IMR-90 (cell line): ENCODE measurements at regions not wholly inside any gene's neighbourhood (a gene's known extent, or its start where the extent isn't known, plus 50 kb on each side); places are given as distances from the start of the nearest gene placed in this dataset.

ENCODE experiments used
- ATAC-seq: fragments of 200-7000 bp; cut with Tn5 transposase; 2 replicates; pipeline ENCODE4 v1.9.1; 2020; ENCODE audit warnings: low read depth, mild to moderate bottlenecking, moderate library complexity
- BruUV-seq: library from RNA; stranded (reverse); fragments of 400-500 nt; replicated peaks from 2 replicates; lab custom pipeline; 2021; lab: Mats Ljungman, UMichigan
- CTCF ChIA-PET: fragments of 300-600 bp; formaldehyde crosslinking; extraction: SDS; loops from one replicate; lab custom pipeline; 2021; ENCODE audit warnings: antibody characterized with exemption; lab: Yijun Ruan, JAX
- POLR2A ChIA-PET: fragments of 300-600 bp; sonication (Branson Sonifier 250); formaldehyde crosslinking; loops from one replicate; lab custom pipeline; 2022; ENCODE audit warnings: antibody characterized with exemption; ENCODE audit not compliant: unreplicated experiment; lab: Charles Lee
- DNase-seq: peaks from one replicate; pipeline ENCODE4 v3.0.0; 2013
- H2AFZ ChIP-seq: replicated peaks from 2 replicates; pipeline ENCODE3; 2013; ENCODE audit warnings: low read length, mild to moderate bottlenecking; ENCODE audit not compliant: poor library complexity
- H2AK5ac ChIP-seq: 2 replicates; pipeline ENCODE4 v1.6.1; 2013; ENCODE audit warnings: low read depth, low read length, inconsistent platforms
- H2AK9ac ChIP-seq: replicated peaks from 2 replicates; pipeline ENCODE3; 2013; ENCODE audit warnings: mild to moderate bottlenecking, low read depth, low read length, moderate library complexity; ENCODE audit not compliant: poor library complexity
- H2BK120ac ChIP-seq: 2 replicates; pipeline ENCODE4 v1.6.1; 2013; ENCODE audit warnings: low read depth, low read length, inconsistent platforms
- H2BK15ac ChIP-seq: 3 replicates; pipeline ENCODE4 v1.6.1; 2013; ENCODE audit warnings: low read depth, low read length, inconsistent platforms
- H2BK20ac ChIP-seq: 2 replicates; pipeline ENCODE4 v1.6.1; 2013; ENCODE audit warnings: low read depth, mild to moderate bottlenecking, inconsistent platforms, low read length, moderate library complexity
- H2BK5ac ChIP-seq: 2 replicates; pipeline ENCODE4 v1.6.1; 2013; ENCODE audit warnings: mild to moderate bottlenecking, low read depth, low read length, inconsistent platforms; ENCODE audit not compliant: poor library complexity, severe bottlenecking
- H3K14ac ChIP-seq: replicated peaks from 2 replicates; pipeline ENCODE4 v1.6.1; 2013; ENCODE audit warnings: low read depth, low read length, inconsistent platforms
- H3K18ac ChIP-seq: 2 replicates; pipeline ENCODE4 v1.6.1; 2013; ENCODE audit warnings: low read depth, low read length, control low read depth
- H3K23ac ChIP-seq: 2 replicates; pipeline ENCODE4 v1.6.1; 2013; ENCODE audit warnings: low read depth, low read length, inconsistent platforms
- H3K27ac ChIP-seq: 2 replicates; pipeline ENCODE4 v1.5.1; 2013; ENCODE audit warnings: mild to moderate bottlenecking, control low read depth, low read length; ENCODE audit not compliant: insufficient read depth
- H3K27me3 ChIP-seq: 2 replicates; pipeline ENCODE4 v1.6.1; 2013; ENCODE audit warnings: low read length; ENCODE audit not compliant: control insufficient read depth, insufficient read depth
- H3K36me3 ChIP-seq: 2 replicates; pipeline ENCODE4 v1.6.1; 2013; ENCODE audit warnings: low read length, mixed read lengths; ENCODE audit not compliant: control insufficient read depth, insufficient read depth
- H3K4ac ChIP-seq: 2 replicates; pipeline ENCODE4 v1.6.1; 2013; ENCODE audit warnings: low read depth, low read length, inconsistent platforms
- H3K4me1 ChIP-seq: 2 replicates; pipeline ENCODE4 v1.6.1; 2013; ENCODE audit warnings: low read length, mixed read lengths; ENCODE audit not compliant: control insufficient read depth, insufficient read depth
- H3K4me2 ChIP-seq: 2 replicates; pipeline ENCODE4 v1.6.1; 2013; ENCODE audit warnings: low read depth, mild to moderate bottlenecking, control low read depth, low read length, moderate library complexity
- H3K4me3 ChIP-seq: 2 replicates; pipeline ENCODE4 v1.5.1; 2013; ENCODE audit warnings: low read depth, mild to moderate bottlenecking, control low read depth, low read length, moderate library complexity; ENCODE audit not compliant: insufficient read depth
- H3K56ac ChIP-seq: 2 replicates; pipeline ENCODE4 v1.6.1; 2013; ENCODE audit warnings: low read length, inconsistent platforms; ENCODE audit not compliant: insufficient read depth; ENCODE audit errors: extremely low read depth
- H3K79me1 ChIP-seq, 2 experiments: 2 replicates each; pipeline ENCODE4 v1.6.1; 2013; ENCODE audit warnings: low read length in 2 of 2, inconsistent platforms in 1 of 2, low read depth in 1 of 2
- H3K9ac ChIP-seq: 2 replicates; pipeline ENCODE4 v1.6.1; 2013; ENCODE audit warnings: low read depth, low read length, control low read depth
- H3K9me1 ChIP-seq: 2 replicates; pipeline ENCODE4 v1.6.1; 2013; ENCODE audit warnings: low read length, inconsistent platforms; ENCODE audit not compliant: insufficient read depth
- H3K9me3 ChIP-seq: 2 replicates; pipeline ENCODE4 v1.6.1; 2013; ENCODE audit warnings: low read length; ENCODE audit not compliant: control insufficient read depth, insufficient read depth
- H4K20me1 ChIP-seq: 2 replicates; pipeline ENCODE4 v1.6.1; 2013; ENCODE audit warnings: low read length, inconsistent platforms; ENCODE audit not compliant: insufficient read depth
- H4K5ac ChIP-seq: 2 replicates; pipeline ENCODE4 v1.6.1; 2013; ENCODE audit warnings: mild to moderate bottlenecking, low read depth, low read length, control low read depth
- H4K8ac ChIP-seq, 2 experiments: 2 replicates each; pipeline ENCODE4 v1.6.1; 2013; ENCODE audit warnings: low read depth in 2 of 2, low read length in 2 of 2, control low read depth in 1 of 2, inconsistent platforms in 1 of 2
- H4K91ac ChIP-seq: 2 replicates; pipeline ENCODE4 v1.6.1; 2013; ENCODE audit warnings: low read depth, low read length, inconsistent platforms; ENCODE audit not compliant: insufficient read depth
- RAD21 ChIP-seq: IDR thresholded peaks from 2 replicates; pipeline ENCODE4 v1.6.1; 2012; ENCODE audit warnings: low read length, improper control_type of control experiment
- SMC3 ChIP-seq: fragments of 150-350 bp; IDR thresholded peaks from 2 replicates; pipeline ENCODE4 v1.6.1; 2016; ENCODE audit warnings: low read depth, mild to moderate bottlenecking, antibody characterized with exemption, low read length, moderate library complexity
- WGBS, 2 experiments: methylation state at CpG; one replicate each; pipeline versions ENCODE4 v1.1.5 to v1.1.7; 2013; ENCODE audit warnings: missing lambda C conversion rate in 2 of 2; ENCODE audit not compliant: insufficient read length in 1 of 2; ENCODE audit errors: extremely low coverage in 2 of 2; 5-methylcytosine and 5-hydroxymethylcytosine counted together
- dilution Hi-C: fragments of 300-500 bp; cut with HindIII; formaldehyde crosslinking; loops from one replicate; pipeline ENCODE4 v1.14.3; 2018; ENCODE audit warnings: low sequenced_read_pairs; ENCODE audit not compliant: unreplicated experiment
- in situ Hi-C: fragments of 300-500 bp; cut with MboI; formaldehyde crosslinking; loops from 3 replicates; pipeline ENCODE4 v1.14.3; 2019; ENCODE audit warnings: low sequenced_read_pairs, inconsistent platforms, mixed read lengths
- intact Hi-C: fragments of 100-400 bp; cut with micrococcal nuclease; formaldehyde crosslinking; loops from 2 replicates; pipeline ENCODE4 v1.10.0; 2022

GRCh38 chr2:5841126-5841525 lies 148.9 kb downstream of the SOX11 start:
- H2AK5ac ChIP-seq, result no peak overlapping the region
- H3K4me3 ChIP-seq, result no peak overlapping the region
- H3K56ac ChIP-seq, result no peak overlapping the region
- BruUV-seq, result no TSS peak
- no peak overlapping the region for H2BK120ac ChIP-seq
- H2BK15ac ChIP-seq, result no peak overlapping the region
- H4K5ac ChIP-seq, result no peak overlapping the region
- H4K91ac ChIP-seq, result no peak overlapping the region
- POLR2A ChIA-PET, result no interaction called here
- in situ Hi-C loops (no loop called here), intact Hi-C loops (no loop called here), dilution Hi-C loops (no loop called here)
- CTCF ChIA-PET, result no interaction called here
- H3K23ac ChIP-seq, result no peak overlapping the region
- H3K9ac ChIP-seq, result no peak overlapping the region
- no peaks in the 10 kb centered on the region for H4K20me1 ChIP-seq
- H3K36me3 ChIP-seq, result no peaks in the 10 kb centered on the region
- DNase-seq (no peak), ATAC-seq (no peak)
- H3K4me2 ChIP-seq, result no peak overlapping the region
- peaks cover 2% of the 10 kb centered on the region; the same call in 1 of the 2 replicates for H3K9me3 ChIP-seq
- no CpG with 5 or more reads among the region's 2 CpGs for WGBS, 2 experiments
- H3K79me1 ChIP-seq, result no peaks in the 10 kb centered on the region
- no peaks in the 10 kb centered on the region for H3K4me1 ChIP-seq
- H2BK20ac ChIP-seq, result no peak overlapping the region
- no peak overlapping the region for H3K14ac ChIP-seq
- H2AFZ ChIP-seq, result no peak overlapping the region
- H3K18ac ChIP-seq, result no peak overlapping the region
- H2AK9ac ChIP-seq, result no peak overlapping the region
- no peak overlapping the region for H3K4ac ChIP-seq
- H3K9me1 ChIP-seq, result no peaks in the 10 kb centered on the region
- TF ChIP-seq RAD21 (no peak), SMC3 (no peak)
- H3K27me3 ChIP-seq, result peaks cover 2% of the 10 kb centered on the region; the same call in 1 of the 2 replicates
- H4K8ac ChIP-seq, result no peak overlapping the region
- H3K27ac ChIP-seq, result no peak overlapping the region
- no peak overlapping the region for H2BK5ac ChIP-seq
